ENCODE measurements at regions not wholly inside any gene's neighbourhood (a gene's known extent, or its start where the extent isn't known, plus 50 kb on each side); places are given as distances from the start of the nearest gene placed in this dataset.
"Not testable (repeated sequence)": the region's sequence is repeated elsewhere in the genome, so short reads cannot be mapped to it uniquely, and the experiment has no call there.

- TF ChIP-seq CTCF (IDR thresholded peaks at IDR 0.05; ENCODE audit: low read depth, low read length): no peak
- no peak for DNase-seq (ENCODE audit: extremely low read depth, low read depth)
These were observed 112.1 kb downstream of the KLF13 start for GRCh38 chr15:31438601-31439265.

GRCh38 chr15:31439328-31439727 lies 112.7 kb downstream of the KLF13 start:
- DNase-seq (ENCODE audit: extremely low read depth, low read depth): no peak
- TF ChIP-seq CTCF (IDR thresholded peaks at IDR 0.05; ENCODE audit: low read depth, low read length): no peak

GRCh38 chr15:31440216-31440615 lies 113.6 kb downstream of the KLF13 start:
- not testable (repeated sequence) for DNase-seq (ENCODE audit: extremely low read depth, low read depth)

GRCh38 chr15:31440754-31441311 lies 114.2 kb downstream of the KLF13 start:
- no peak for TF ChIP-seq CTCF (IDR thresholded peaks at IDR 0.05; ENCODE audit: low read depth, low read length)
- no peak for DNase-seq (ENCODE audit: extremely low read depth, low read depth)

GRCh38 chr15:31442226-31442625 lies 115.6 kb downstream of the KLF13 start:
- TF ChIP-seq CTCF (IDR thresholded peaks at IDR 0.05; ENCODE audit: low read depth, low read length): no peak

GRCh38 chr15:31442699-31443111 lies 116.1 kb downstream of the KLF13 start:
- peak; percentile 57 for DNase-seq (ENCODE audit: extremely low read depth, low read depth)

More at GRCh38 chr15:31442226-31442625, 115.6 kb downstream of the KLF13 start:
- no peak for DNase-seq (ENCODE audit: extremely low read depth, low read depth)

GRCh38 chr15:31444844-31445243 lies 118.2 kb downstream of the KLF13 start:
- no peak for DNase-seq (ENCODE audit: extremely low read depth, low read depth)
- TF ChIP-seq CTCF (IDR thresholded peaks at IDR 0.05; ENCODE audit: low read depth, low read length): no peak

More at GRCh38 chr15:31442699-31443111, 116.1 kb downstream of the KLF13 start:
- peak; percentile 42 for TF ChIP-seq CTCF (IDR thresholded peaks at IDR 0.05; ENCODE audit: low read depth, low read length)

GRCh38 chr15:31446546-31446945 lies 119.9 kb downstream of the KLF13 start:
- DNase-seq (ENCODE audit: extremely low read depth, low read depth): no peak
- TF ChIP-seq CTCF (IDR thresholded peaks at IDR 0.05; ENCODE audit: low read depth, low read length): no peak

All from AG09319 (cell line).